ENCODE measurements at regions not wholly inside any gene's neighbourhood (a gene's known extent, or its start where the extent isn't known, plus 50 kb on each side); places are given as distances from the start of the nearest gene placed in this dataset.
"Not testable (repeated sequence)": the region's sequence is repeated elsewhere in the genome, so short reads cannot be mapped to it uniquely, and the experiment has no call there.

GRCh38 chr20:48359055-48359390, 468.8 kb downstream of the PREX1 start:
- not testable (repeated sequence) for TF ChIP-seq CTCF (IDR thresholded peaks at IDR 0.05; ENCODE audit: low read depth, low read length); EZH2phosphoT487 (IDR thresholded peaks at IDR 0.05; ENCODE audit: low read depth)
